WTC11 (cell line): ENCODE measurements at regions not wholly inside any gene's neighbourhood (a gene's known extent, or its start where the extent isn't known, plus 50 kb on each side); places are given as distances from the start of the nearest gene placed in this dataset.

Experiments
- ATAC-seq: fragments of 200-7000 bp; cut with Tn5 transposase; 2 replicates; pipeline ENCODE4 v1.10.0; 2021; ENCODE audit warnings: mild to moderate bottlenecking, moderate library complexity
- CTCF ChIA-PET: fragments of 300-600 bp; sonication (Branson Sonifier 250); formaldehyde crosslinking; loops from one replicate; lab custom pipeline; 2021; ENCODE audit warnings: antibody characterized with exemption; lab: Charles Lee
- POLR2A ChIA-PET: fragments of 350-600 bp; sonication (Branson Sonifier 250); formaldehyde crosslinking; loops from one replicate; lab custom pipeline; 2021; ENCODE audit warnings: antibody characterized with exemption; lab: Charles Lee
- DNase-seq: peaks from one replicate; pipeline ENCODE4 v3.0.0; 2021; ENCODE audit warnings: low spot score
- H3K27ac Mint-ChIP-seq: 2 replicates; pipeline ENCODE4 v1.8.0; 2021; ENCODE audit warnings: mixed read lengths
- H3K27me3 Mint-ChIP-seq: 2 replicates; pipeline ENCODE4 v1.8.0; 2021; ENCODE audit warnings: low read depth, mild to moderate bottlenecking, moderate library complexity, mixed read lengths
- H3K36me3 Mint-ChIP-seq: 2 replicates; pipeline ENCODE4 v1.8.0; 2021; ENCODE audit warnings: mixed read lengths
- H3K4me1 Mint-ChIP-seq: 2 replicates; pipeline ENCODE4 v1.8.0; 2022; ENCODE audit warnings: mixed read lengths
- H3K4me3 Mint-ChIP-seq: 2 replicates; pipeline ENCODE4 v1.8.0; 2021; ENCODE audit warnings: mild to moderate bottlenecking, moderate library complexity, mixed read lengths
- H3K9me3 Mint-ChIP-seq: 2 replicates; pipeline ENCODE4 v1.8.0; 2021; ENCODE audit warnings: mixed read lengths
- CBFB ChIP-seq: sonication (generic); formaldehyde crosslinking; IDR thresholded peaks from 2 replicates; pipeline ENCODE4 v1.8.1; 2022; ENCODE audit warnings: mild to moderate bottlenecking, low read depth, missing genetic modification reagents
- EMX1 ChIP-seq: fragments of 250-450 bp; sonication (Bioruptor Pico); IDR thresholded peaks from 2 replicates; pipeline ENCODE4 v1.8.0; 2021; ENCODE audit warnings: mild to moderate bottlenecking
- GRHL2 ChIP-seq: fragments of 250-450 bp; sonication (Bioruptor Pico); IDR thresholded peaks from 2 replicates; pipeline ENCODE4 v1.8.0; 2022; ENCODE audit warnings: mild to moderate bottlenecking, moderate library complexity; ENCODE audit not compliant: insufficient replicate concordance, severe bottlenecking
- GTF2I ChIP-seq: fragments of 250-450 bp; sonication (Bioruptor Pico); conservative IDR thresholded peaks from 2 replicates; pipeline ENCODE4 v1.4.0; 2021; ENCODE audit warnings: mild to moderate bottlenecking
- JAZF1 ChIP-seq: fragments of 250-450 bp; sonication (Bioruptor Pico); IDR thresholded peaks from 2 replicates; pipeline ENCODE4 v1.9.0; 2021; ENCODE audit warnings: moderate library complexity, mild to moderate bottlenecking, inconsistent platforms
- MYBL2 ChIP-seq: sonication (generic); formaldehyde crosslinking; IDR thresholded peaks from 2 replicates; pipeline ENCODE4 v1.8.1; 2023; ENCODE audit warnings: mild to moderate bottlenecking, moderate library complexity, missing genetic modification reagents
- NR1H2 ChIP-seq: sonication (generic); formaldehyde crosslinking; IDR thresholded peaks from 2 replicates; pipeline ENCODE4 v1.9.0; 2021; ENCODE audit warnings: mild to moderate bottlenecking, moderate library complexity, missing genetic modification reagents
- OVOL2 ChIP-seq: fragments of 250-450 bp; sonication (Bioruptor Pico); IDR thresholded peaks from 2 replicates; pipeline ENCODE4 v1.9.0; 2021; ENCODE audit warnings: mild to moderate bottlenecking, borderline replicate concordance
- SMAD3 ChIP-seq: sonication (generic); formaldehyde crosslinking; IDR thresholded peaks from 2 replicates; pipeline ENCODE4 v1.8.0; 2022; ENCODE audit warnings: missing genetic modification reagents, mild to moderate bottlenecking, borderline replicate concordance
- SMAD4 ChIP-seq: sonication (generic); formaldehyde crosslinking; IDR thresholded peaks from 2 replicates; pipeline ENCODE4 v1.8.0; 2022; ENCODE audit warnings: mild to moderate bottlenecking, missing genetic modification reagents
- SOX15 ChIP-seq: fragments of 250-450 bp; sonication (Bioruptor Pico); IDR thresholded peaks from 2 replicates; pipeline ENCODE4 v1.9.0; 2021; ENCODE audit warnings: mild to moderate bottlenecking
- ZNF219 ChIP-seq: sonication (generic); formaldehyde crosslinking; IDR thresholded peaks from 2 replicates; pipeline ENCODE4 v1.8.0; 2023; ENCODE audit warnings: missing genetic modification reagents, mild to moderate bottlenecking, borderline replicate concordance
- TF ChIP-seq, protein P1 (sequence below): sonication (generic); formaldehyde crosslinking; conservative IDR thresholded peaks from 2 replicates; pipeline ENCODE4 v1.8.1; 2023; ENCODE audit warnings: mild to moderate bottlenecking, low read depth, missing genetic modification reagents, moderate library complexity
- TF ChIP-seq, protein P2 (sequence below): sonication (generic); formaldehyde crosslinking; IDR thresholded peaks from 2 replicates; pipeline ENCODE4 v1.8.0; 2022; ENCODE audit warnings: mild to moderate bottlenecking, missing genetic modification reagents
- TF ChIP-seq, protein P3 (sequence below): sonication (generic); formaldehyde crosslinking; IDR thresholded peaks from 2 replicates; pipeline ENCODE4 v1.8.1; 2022; ENCODE audit warnings: low read depth, missing genetic modification reagents, borderline replicate concordance
- TF ChIP-seq, protein P4 (sequence below): sonication (generic); formaldehyde crosslinking; IDR thresholded peaks from 2 replicates; pipeline ENCODE4 v1.8.1; 2022; ENCODE audit warnings: mild to moderate bottlenecking, moderate library complexity, missing genetic modification reagents
- TF ChIP-seq, protein P5 (sequence below): fragments of 250-450 bp; sonication (Bioruptor Pico); conservative IDR thresholded peaks from 2 replicates; pipeline ENCODE4 v1.9.0; 2021; ENCODE audit warnings: mild to moderate bottlenecking
- TF ChIP-seq, protein P6 (sequence below): fragments of 250-450 bp; sonication (Bioruptor Pico); IDR thresholded peaks from 2 replicates; pipeline ENCODE4 v1.9.0; 2021; ENCODE audit warnings: mild to moderate bottlenecking, borderline replicate concordance
- TF ChIP-seq, protein P7 (sequence below): fragments of 250-450 bp; sonication (Bioruptor Pico); IDR thresholded peaks from 2 replicates; pipeline ENCODE4 v1.9.0; 2021; ENCODE audit warnings: moderate library complexity, mild to moderate bottlenecking, inconsistent platforms, borderline replicate concordance

DNA sequence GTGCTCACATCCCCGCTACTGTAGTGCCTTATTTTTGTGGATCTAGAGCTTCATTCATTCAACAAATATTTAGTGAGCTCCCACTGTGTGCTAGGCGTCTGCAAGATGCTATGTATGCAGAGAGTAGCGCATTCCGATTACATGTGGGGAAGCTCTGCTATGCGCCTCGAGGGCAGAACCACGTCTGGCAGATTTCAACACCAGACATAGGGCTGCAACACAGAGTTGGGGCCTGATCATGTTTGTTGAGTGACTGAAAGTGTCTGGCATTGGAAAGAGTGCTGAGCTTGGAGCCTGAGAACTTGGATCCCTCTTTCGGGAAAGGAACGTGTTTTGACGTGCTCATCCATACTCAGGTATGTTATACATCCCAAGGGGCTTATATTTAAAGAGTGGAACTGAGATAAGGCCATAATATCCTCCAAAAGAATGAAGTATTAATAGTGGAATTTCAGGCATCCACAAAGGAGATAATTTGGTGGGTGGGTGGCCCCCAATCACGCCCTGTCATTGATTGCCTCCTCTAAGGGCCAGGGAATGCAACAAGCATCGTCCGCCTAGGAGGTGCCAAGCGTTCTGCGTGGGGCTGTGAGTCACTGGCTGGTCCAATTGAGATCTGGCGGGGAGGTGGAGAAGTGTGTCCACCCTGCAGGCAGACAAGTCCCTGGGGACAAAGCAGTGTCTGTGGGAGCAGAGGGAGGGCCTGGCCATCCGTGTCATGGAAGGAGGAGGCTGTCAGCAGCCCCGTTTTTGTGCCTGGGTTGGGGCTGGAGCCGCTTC is 62.8 kb upstream of the ZBTB40 start:
- TF ChIP-seq SOX15 (CRISPR knock-in tag) (no peak), OVOL2 (CRISPR knock-in tag) (no peak), EMX1 (no peak), SMAD3 (CRISPR knock-in tag) (no peak), ZNF219 (CRISPR knock-in tag) (no peak), JAZF1 (CRISPR knock-in tag) (no peak), NR1H2 (CRISPR knock-in tag) (no peak), GTF2I (CRISPR knock-in tag) (no peak), GRHL2 (CRISPR knock-in tag) (no peak), CBFB (CRISPR knock-in tag) (no peak), SMAD4 (no peak), MYBL2 (CRISPR knock-in tag) (no peak)
- TF ChIP-seq, protein P1, sequence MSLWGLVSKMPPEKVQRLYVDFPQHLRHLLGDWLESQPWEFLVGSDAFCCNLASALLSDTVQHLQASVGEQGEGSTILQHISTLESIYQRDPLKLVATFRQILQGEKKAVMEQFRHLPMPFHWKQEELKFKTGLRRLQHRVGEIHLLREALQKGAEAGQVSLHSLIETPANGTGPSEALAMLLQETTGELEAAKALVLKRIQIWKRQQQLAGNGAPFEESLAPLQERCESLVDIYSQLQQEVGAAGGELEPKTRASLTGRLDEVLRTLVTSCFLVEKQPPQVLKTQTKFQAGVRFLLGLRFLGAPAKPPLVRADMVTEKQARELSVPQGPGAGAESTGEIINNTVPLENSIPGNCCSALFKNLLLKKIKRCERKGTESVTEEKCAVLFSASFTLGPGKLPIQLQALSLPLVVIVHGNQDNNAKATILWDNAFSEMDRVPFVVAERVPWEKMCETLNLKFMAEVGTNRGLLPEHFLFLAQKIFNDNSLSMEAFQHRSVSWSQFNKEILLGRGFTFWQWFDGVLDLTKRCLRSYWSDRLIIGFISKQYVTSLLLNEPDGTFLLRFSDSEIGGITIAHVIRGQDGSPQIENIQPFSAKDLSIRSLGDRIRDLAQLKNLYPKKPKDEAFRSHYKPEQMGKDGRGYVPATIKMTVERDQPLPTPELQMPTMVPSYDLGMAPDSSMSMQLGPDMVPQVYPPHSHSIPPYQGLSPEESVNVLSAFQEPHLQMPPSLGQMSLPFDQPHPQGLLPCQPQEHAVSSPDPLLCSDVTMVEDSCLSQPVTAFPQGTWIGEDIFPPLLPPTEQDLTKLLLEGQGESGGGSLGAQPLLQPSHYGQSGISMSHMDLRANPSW (CRISPR knock-in tag) = no peak
- TF ChIP-seq, protein P2, sequence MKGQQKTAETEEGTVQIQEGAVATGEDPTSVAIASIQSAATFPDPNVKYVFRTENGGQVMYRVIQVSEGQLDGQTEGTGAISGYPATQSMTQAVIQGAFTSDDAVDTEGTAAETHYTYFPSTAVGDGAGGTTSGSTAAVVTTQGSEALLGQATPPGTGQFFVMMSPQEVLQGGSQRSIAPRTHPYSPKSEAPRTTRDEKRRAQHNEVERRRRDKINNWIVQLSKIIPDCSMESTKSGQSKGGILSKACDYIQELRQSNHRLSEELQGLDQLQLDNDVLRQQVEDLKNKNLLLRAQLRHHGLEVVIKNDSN (CRISPR knock-in tag) = no peak
- TF ChIP-seq, protein P3, sequence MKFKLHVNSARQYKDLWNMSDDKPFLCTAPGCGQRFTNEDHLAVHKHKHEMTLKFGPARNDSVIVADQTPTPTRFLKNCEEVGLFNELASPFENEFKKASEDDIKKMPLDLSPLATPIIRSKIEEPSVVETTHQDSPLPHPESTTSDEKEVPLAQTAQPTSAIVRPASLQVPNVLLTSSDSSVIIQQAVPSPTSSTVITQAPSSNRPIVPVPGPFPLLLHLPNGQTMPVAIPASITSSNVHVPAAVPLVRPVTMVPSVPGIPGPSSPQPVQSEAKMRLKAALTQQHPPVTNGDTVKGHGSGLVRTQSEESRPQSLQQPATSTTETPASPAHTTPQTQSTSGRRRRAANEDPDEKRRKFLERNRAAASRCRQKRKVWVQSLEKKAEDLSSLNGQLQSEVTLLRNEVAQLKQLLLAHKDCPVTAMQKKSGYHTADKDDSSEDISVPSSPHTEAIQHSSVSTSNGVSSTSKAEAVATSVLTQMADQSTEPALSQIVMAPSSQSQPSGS (CRISPR knock-in tag) = no peak
- TF ChIP-seq, protein P4, sequence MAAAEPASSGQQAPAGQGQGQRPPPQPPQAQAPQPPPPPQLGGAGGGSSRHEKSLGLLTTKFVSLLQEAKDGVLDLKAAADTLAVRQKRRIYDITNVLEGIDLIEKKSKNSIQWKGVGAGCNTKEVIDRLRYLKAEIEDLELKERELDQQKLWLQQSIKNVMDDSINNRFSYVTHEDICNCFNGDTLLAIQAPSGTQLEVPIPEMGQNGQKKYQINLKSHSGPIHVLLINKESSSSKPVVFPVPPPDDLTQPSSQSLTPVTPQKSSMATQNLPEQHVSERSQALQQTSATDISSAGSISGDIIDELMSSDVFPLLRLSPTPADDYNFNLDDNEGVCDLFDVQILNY = no peak
- TF ChIP-seq, protein P5, sequence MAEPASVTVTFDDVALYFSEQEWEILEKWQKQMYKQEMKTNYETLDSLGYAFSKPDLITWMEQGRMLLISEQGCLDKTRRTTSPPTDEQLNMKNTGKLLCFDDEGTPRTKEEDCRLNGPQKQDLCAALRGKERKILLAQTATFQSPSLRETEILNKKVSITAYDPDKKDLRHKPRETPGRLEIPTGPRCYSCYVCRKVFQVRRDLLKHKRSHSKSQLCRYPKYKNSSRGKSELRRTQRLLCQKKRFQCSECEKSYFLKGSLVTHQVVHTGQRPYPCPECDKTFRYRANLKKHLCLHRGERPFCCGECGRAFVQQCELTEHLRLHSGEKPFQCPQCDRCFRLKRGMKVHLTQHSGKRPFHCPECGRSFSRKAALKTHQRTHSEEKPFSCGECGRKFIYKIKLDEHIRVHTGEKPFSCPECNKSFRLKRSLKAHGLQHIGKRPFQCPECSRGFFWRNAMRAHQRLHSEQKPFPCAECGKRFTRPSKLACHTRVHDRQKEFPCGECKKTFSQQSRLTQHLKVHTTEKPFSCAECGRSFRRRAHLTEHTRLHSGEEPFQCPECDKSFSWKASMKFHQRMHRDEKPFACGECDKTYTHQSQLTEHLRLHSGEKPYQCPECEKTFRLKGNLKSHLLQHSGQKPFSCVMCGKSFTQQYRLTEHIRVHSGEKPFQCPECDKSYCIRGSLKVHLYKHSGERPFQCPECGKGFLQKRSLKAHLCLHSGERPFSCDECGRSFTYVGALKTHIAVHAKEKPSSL (CRISPR knock-in tag) = no peak
- TF ChIP-seq, protein P6, sequence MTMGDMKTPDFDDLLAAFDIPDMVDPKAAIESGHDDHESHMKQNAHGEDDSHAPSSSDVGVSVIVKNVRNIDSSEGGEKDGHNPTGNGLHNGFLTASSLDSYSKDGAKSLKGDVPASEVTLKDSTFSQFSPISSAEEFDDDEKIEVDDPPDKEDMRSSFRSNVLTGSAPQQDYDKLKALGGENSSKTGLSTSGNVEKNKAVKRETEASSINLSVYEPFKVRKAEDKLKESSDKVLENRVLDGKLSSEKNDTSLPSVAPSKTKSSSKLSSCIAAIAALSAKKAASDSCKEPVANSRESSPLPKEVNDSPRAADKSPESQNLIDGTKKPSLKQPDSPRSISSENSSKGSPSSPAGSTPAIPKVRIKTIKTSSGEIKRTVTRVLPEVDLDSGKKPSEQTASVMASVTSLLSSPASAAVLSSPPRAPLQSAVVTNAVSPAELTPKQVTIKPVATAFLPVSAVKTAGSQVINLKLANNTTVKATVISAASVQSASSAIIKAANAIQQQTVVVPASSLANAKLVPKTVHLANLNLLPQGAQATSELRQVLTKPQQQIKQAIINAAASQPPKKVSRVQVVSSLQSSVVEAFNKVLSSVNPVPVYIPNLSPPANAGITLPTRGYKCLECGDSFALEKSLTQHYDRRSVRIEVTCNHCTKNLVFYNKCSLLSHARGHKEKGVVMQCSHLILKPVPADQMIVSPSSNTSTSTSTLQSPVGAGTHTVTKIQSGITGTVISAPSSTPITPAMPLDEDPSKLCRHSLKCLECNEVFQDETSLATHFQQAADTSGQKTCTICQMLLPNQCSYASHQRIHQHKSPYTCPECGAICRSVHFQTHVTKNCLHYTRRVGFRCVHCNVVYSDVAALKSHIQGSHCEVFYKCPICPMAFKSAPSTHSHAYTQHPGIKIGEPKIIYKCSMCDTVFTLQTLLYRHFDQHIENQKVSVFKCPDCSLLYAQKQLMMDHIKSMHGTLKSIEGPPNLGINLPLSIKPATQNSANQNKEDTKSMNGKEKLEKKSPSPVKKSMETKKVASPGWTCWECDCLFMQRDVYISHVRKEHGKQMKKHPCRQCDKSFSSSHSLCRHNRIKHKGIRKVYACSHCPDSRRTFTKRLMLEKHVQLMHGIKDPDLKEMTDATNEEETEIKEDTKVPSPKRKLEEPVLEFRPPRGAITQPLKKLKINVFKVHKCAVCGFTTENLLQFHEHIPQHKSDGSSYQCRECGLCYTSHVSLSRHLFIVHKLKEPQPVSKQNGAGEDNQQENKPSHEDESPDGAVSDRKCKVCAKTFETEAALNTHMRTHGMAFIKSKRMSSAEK (CRISPR knock-in tag) = no peak
- TF ChIP-seq, protein P7, sequence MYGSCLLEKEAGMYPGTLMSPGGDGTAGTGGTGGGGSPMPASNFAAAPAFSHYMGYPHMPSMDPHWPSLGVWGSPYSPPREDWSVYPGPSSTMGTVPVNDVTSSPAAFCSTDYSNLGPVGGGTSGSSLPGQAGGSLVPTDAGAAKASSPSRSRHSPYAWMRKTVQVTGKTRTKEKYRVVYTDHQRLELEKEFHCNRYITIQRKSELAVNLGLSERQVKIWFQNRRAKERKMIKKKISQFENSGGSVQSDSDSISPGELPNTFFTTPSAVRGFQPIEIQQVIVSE = no peak
- ATAC-seq (peak; percentile 40; the same call in 1 of the 2 replicates), DNase-seq (no peak)
- ChIA-PET CTCF (interaction anchor here (0.7 to 1.8 kb wide), 6 partner anchors 15 to 469 kb away, joined by 3 to 6 read pairs (median 3); no protein-coding TSS in a partner anchor), POLR2A (no interaction called here)
- Mint-ChIP-seq H3K27me3 (no peaks in the 10 kb centered on the region), H3K9me3 (peaks cover 3% of the 10 kb centered on the region; the same call in 1 of the 2 replicates), H3K27ac (no peak overlapping the region), H3K4me1 (peaks cover 21% of the 10 kb centered on the region), H3K4me3 (no peak overlapping the region), H3K36me3 (no peaks in the 10 kb centered on the region)
